PFSK-1 (cell line): ENCODE measurements at regions not wholly inside any gene's neighbourhood (a gene's known extent, or its start where the extent isn't known, plus 50 kb on each side); places are given as distances from the start of the nearest gene placed in this dataset.

ENCODE experiments used
- POLR2AphosphoS5 ChIP-seq: IDR thresholded peaks from 2 replicates; pipeline ENCODE4 v1.6.1; 2012; ENCODE audit warnings: low read depth, mild to moderate bottlenecking, control low read depth, low read length, moderate library complexity
- SIN3A ChIP-seq: IDR thresholded peaks from 2 replicates; pipeline ENCODE4 v1.6.1; 2012; ENCODE audit warnings: mild to moderate bottlenecking, low read length, moderate library complexity, borderline replicate concordance; ENCODE audit not compliant: insufficient read depth

DNA sequence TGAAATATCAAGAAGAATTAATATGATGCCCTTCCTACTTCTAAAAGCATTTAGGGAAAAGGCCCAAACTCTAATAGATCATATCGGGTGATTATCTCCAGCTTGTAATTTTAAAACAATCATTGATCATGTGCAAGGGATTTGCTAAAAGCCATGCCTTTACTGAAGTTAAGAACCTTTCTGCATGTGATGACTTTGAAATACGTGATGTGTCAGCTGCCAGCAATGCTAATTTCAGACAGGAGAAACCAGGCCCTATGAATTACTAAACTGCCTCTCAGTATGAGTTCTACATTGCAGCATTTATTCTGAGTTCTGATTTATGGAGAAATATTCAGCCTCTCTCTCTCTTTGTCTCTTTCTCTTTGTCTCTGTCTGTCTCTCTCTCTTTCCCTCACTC lies 203.6 kb upstream of the AKR1E2 start:
- TF ChIP-seq SIN3A (no peak), POLR2AphosphoS5 (no peak)
